Endodermal cell (in vitro differentiated cells): ENCODE measurements at regions not wholly inside any gene's neighbourhood (a gene's known extent, or its start where the extent isn't known, plus 50 kb on each side); places are given as distances from the start of the nearest gene placed in this dataset.

Experiments
- DNase-seq: peaks from one replicate; pipeline ENCODE4 v3.0.0-alpha.2; 2017
- H3K27ac ChIP-seq: 2 replicates; pipeline ENCODE4 v1.5.1; 2013; ENCODE audit warnings: mild to moderate bottlenecking, low read depth, low read length, moderate library complexity
- H3K27me3 ChIP-seq: 2 replicates; pipeline ENCODE4 v1.6.1; 2013; ENCODE audit warnings: mild to moderate bottlenecking, low read length, moderate library complexity; ENCODE audit not compliant: insufficient read depth, control insufficient read depth, poor library complexity, severe bottlenecking
- H3K36me3 ChIP-seq: 2 replicates; pipeline ENCODE4 v1.7.0; 2013; ENCODE audit warnings: mild to moderate bottlenecking, low read length, moderate library complexity; ENCODE audit not compliant: control insufficient read depth, insufficient read depth
- H3K4me1 ChIP-seq: one replicate; pipeline ENCODE4 v1.7.0; 2013; ENCODE audit warnings: low read length; ENCODE audit not compliant: control insufficient read depth, insufficient read depth
- H3K4me3 ChIP-seq: 2 replicates; pipeline ENCODE4 v1.5.1; 2013; ENCODE audit warnings: mild to moderate bottlenecking, low read length, moderate library complexity
- H3K9ac ChIP-seq: 2 replicates; pipeline ENCODE4 v1.6.1; 2013; ENCODE audit warnings: mild to moderate bottlenecking, low read length, moderate library complexity; ENCODE audit not compliant: poor library complexity, severe bottlenecking; ENCODE audit errors: extremely low read depth
- H3K9me3 ChIP-seq: 2 replicates; pipeline ENCODE4 v1.6.1; 2013; ENCODE audit warnings: mild to moderate bottlenecking, low read length, moderate library complexity; ENCODE audit not compliant: control insufficient read depth
- H3K27ac Mint-ChIP-seq: 2 replicates; pipeline ENCODE4 v1.8.0; 2020; ENCODE audit warnings: mixed read lengths
- H3K27me3 Mint-ChIP-seq: 2 replicates; pipeline ENCODE4 v1.8.0; 2021; ENCODE audit warnings: mild to moderate bottlenecking, mixed read lengths; ENCODE audit not compliant: insufficient read depth
- H3K36me3 Mint-ChIP-seq: 2 replicates; pipeline ENCODE4 v1.8.0; 2020; ENCODE audit warnings: low read depth, mixed read lengths
- H3K4me1 Mint-ChIP-seq: 2 replicates; pipeline ENCODE4 v1.8.0; 2020; ENCODE audit warnings: mixed read lengths
- H3K4me3 Mint-ChIP-seq: 2 replicates; pipeline ENCODE4 v1.8.0; 2020; ENCODE audit warnings: mild to moderate bottlenecking, moderate library complexity, mixed read lengths
- H3K9me3 Mint-ChIP-seq: 2 replicates; pipeline ENCODE4 v1.8.0; 2020; ENCODE audit warnings: mild to moderate bottlenecking, mixed read lengths
- CTCF ChIP-seq: fragments of 200-600 bp; sonication (generic); conservative IDR thresholded peaks from 2 replicates; pipeline ENCODE4 v1.5.0; 2021; ENCODE audit warnings: antibody characterized with exemption, mild to moderate bottlenecking
- WGBS, 2 experiments: methylation state at CpG; one replicate each; pipeline versions ENCODE4 v1.1.5 to v1.1.7; 2013; ENCODE audit warnings: missing lambda C conversion rate in 2 of 2, mixed read lengths in 1 of 2; ENCODE audit not compliant: insufficient coverage in 1 of 2, insufficient read length in 1 of 2; 5-methylcytosine and 5-hydroxymethylcytosine counted together

GRCh38 chr10:57015187-57015586 lies 654.1 kb upstream of the ZWINT start:
- Histone ChIP-seq H3K27ac (no peak overlapping the region), H3K36me3 (no peaks in the 10 kb centered on the region), H3K4me3 (no peak overlapping the region), H3K4me1 (peaks cover 10% of the 10 kb centered on the region), H3K9me3 (peaks cover 41% of the 10 kb centered on the region), H3K27me3 (no peaks in the 10 kb centered on the region), H3K9ac (no peak overlapping the region)
- TF ChIP-seq CTCF, result no peak
- no peak for DNase-seq
- Mint-ChIP-seq H3K27ac (peak overlapping the region; percentile 39), H3K4me1 (peaks cover 16% of the 10 kb centered on the region), H3K27me3 (peaks cover 2% of the 10 kb centered on the region), H3K4me3 (no peak overlapping the region), H3K36me3 (peaks cover 7% of the 10 kb centered on the region), H3K9me3 (peaks cover 22% of the 10 kb centered on the region)
- WGBS, 2 experiments, result 85 to 97% methylated on average over 6 to 8 of the region's 8 CpGs

- peak overlapping the region; percentile 39 for H3K27ac Mint-ChIP-seq
- H3K27ac ChIP-seq, result no peak overlapping the region
- no peak for DNase-seq
- H3K4me3 Mint-ChIP-seq, result no peak overlapping the region
- peaks cover 38% of the 10 kb centered on the region for H3K9me3 ChIP-seq
- WGBS, 2 experiments, result 96 to 100% methylated on average over 1 to 3 of the region's 3 CpGs
- peaks cover 9% of the 10 kb centered on the region for H3K4me1 ChIP-seq
- H3K36me3 ChIP-seq, result no peaks in the 10 kb centered on the region
- TF ChIP-seq CTCF, result no peak
- H3K9ac ChIP-seq, result no peak overlapping the region
- peaks cover 2% of the 10 kb centered on the region for H3K27me3 Mint-ChIP-seq
- no peaks in the 10 kb centered on the region for H3K27me3 ChIP-seq
- peaks cover 16% of the 10 kb centered on the region for H3K4me1 Mint-ChIP-seq
- no peak overlapping the region for H3K4me3 ChIP-seq
- H3K9me3 Mint-ChIP-seq, result peaks cover 17% of the 10 kb centered on the region
- H3K36me3 Mint-ChIP-seq, result peaks cover 4% of the 10 kb centered on the region
Observed at GRCh38 chr10:57014758-57015157, 653.7 kb upstream of the ZWINT start.

GRCh38 chr10:57008189-57008588 lies 647.1 kb upstream of the ZWINT start:
- Mint-ChIP-seq H3K9me3 (no peaks in the 10 kb centered on the region), H3K4me1 (peaks cover 11% of the 10 kb centered on the region), H3K4me3 (no peak overlapping the region), H3K27ac (no peak overlapping the region), H3K36me3 (no peaks in the 10 kb centered on the region), H3K27me3 (no peaks in the 10 kb centered on the region)
- 93 to 100% methylated on average over 2 of the region's 2 CpGs for WGBS, 2 experiments
- H3K4me3 ChIP-seq, result no peak overlapping the region
- no peak for DNase-seq
- no peak overlapping the region for H3K9ac ChIP-seq
- no peak overlapping the region for H3K27ac ChIP-seq
- peaks cover 3% of the 10 kb centered on the region for H3K9me3 ChIP-seq
- no peaks in the 10 kb centered on the region for H3K36me3 ChIP-seq
- H3K4me1 ChIP-seq, result peaks cover 8% of the 10 kb centered on the region
- no peaks in the 10 kb centered on the region for H3K27me3 ChIP-seq
- TF ChIP-seq CTCF, result no peak
